K562 (cell line): ENCODE measurements at regions not wholly inside any gene's neighbourhood (a gene's known extent, or its start where the extent isn't known, plus 50 kb on each side); places are given as distances from the start of the nearest gene placed in this dataset.

Experiments
- ATAC-seq: fragments of 200-7000 bp; cut with Tn5 transposase; 3 replicates; pipeline ENCODE4 v1.9.1; 2020; ENCODE audit warnings: moderate library complexity
- BruUV-seq: library from RNA; stranded (reverse); fragments of 400-500 nt; replicated peaks from 2 replicates; lab custom pipeline; 2021; lab: Mats Ljungman, UMichigan
- CTCF ChIA-PET: fragments of 300-600 bp; formaldehyde crosslinking; extraction: SDS; loops from one replicate; lab custom pipeline; 2021; ENCODE audit warnings: low intra/inter-chr PET ratio; lab: Yijun Ruan, JAX
- POLR2A ChIA-PET: fragments of 300-600, 350-650 bp; sonication (Branson Sonifier 250); formaldehyde crosslinking; extraction: SDS; loops from one replicate; lab custom pipeline; 2021; ENCODE audit warnings: antibody characterized with exemption, inconsistent platforms; lab: Yijun Ruan, JAX
- DNase-seq, 4 experiments: peaks; one replicate each; pipeline versions ENCODE4 v3.0.0 to v3.0.0-alpha.2; 2011 to 2018; ENCODE audit warnings: low spot score in 3 of 4, mixed read lengths in 3 of 4; ENCODE audit errors: extremely low read depth in 1 of 4
- FAIRE-seq: peaks from 2 replicates; lab custom pipeline; 2011; peaks lifted over from hg19 to GRCh38; lab: Jason Lieb, UNC
- H2AFZ ChIP-seq: 2 replicates; pipeline ENCODE4 v1.6.0; 2011; ENCODE audit warnings: low read depth, low read length, control low read depth, inconsistent platforms
- H3K27ac ChIP-seq: fragments of 200-600 bp; 3 replicates; pipeline ENCODE4 v1.8.0; 2011; ENCODE audit warnings: low read depth, mild to moderate bottlenecking, control low read depth, inconsistent platforms, low read length, moderate library complexity, mixed read lengths; ENCODE audit errors: extremely low read depth
- H3K27me3 ChIP-seq, 2 experiments: fragments of 300-600 bp in 1 of 2; 2 replicates in 1 of 2; 3 replicates in 1 of 2; pipeline versions ENCODE4 v1.6.0 to v1.8.0; 2011; ENCODE audit warnings: inconsistent platforms in 2 of 2, low read length in 2 of 2, mild to moderate bottlenecking in 1 of 2, mixed read lengths in 1 of 2, moderate library complexity in 1 of 2; ENCODE audit not compliant: control insufficient read depth in 2 of 2, insufficient read depth in 2 of 2
- H3K36me3 ChIP-seq: fragments of 300-600 bp; 3 replicates; pipeline ENCODE4 v1.8.0; 2011; ENCODE audit warnings: mild to moderate bottlenecking, low read length, inconsistent platforms; ENCODE audit not compliant: control insufficient read depth, insufficient read depth
- H3K4me1 ChIP-seq, 2 experiments: fragments of 200-600 bp in 1 of 2; replicated peaks in 1 of 2; 2 replicates in 1 of 2; 3 replicates in 1 of 2; pipeline versions ENCODE4 v1.5.1 to v1.8.0; 2011; ENCODE audit warnings: inconsistent platforms in 2 of 2, low read length in 2 of 2, mild to moderate bottlenecking in 1 of 2, mixed read lengths in 1 of 2, moderate library complexity in 1 of 2; ENCODE audit not compliant: control insufficient read depth in 2 of 2, insufficient read depth in 2 of 2
- H3K4me2 ChIP-seq: 2 replicates; pipeline ENCODE4 v1.6.1; 2011; ENCODE audit warnings: low read length, control low read depth, inconsistent platforms, mixed read lengths; ENCODE audit not compliant: insufficient read depth
- H3K4me3 ChIP-seq: fragments of 200-600 bp; sonication (generic), shearing (Covaris generic); 2 replicates; pipeline ENCODE4 v1.5.1; 2016; ENCODE audit warnings: control low read depth, inconsistent platforms
- H3K79me2 ChIP-seq: fragments of 200-600 bp; 3 replicates; pipeline ENCODE4 v1.8.0; 2011; ENCODE audit warnings: low read length, inconsistent platforms; ENCODE audit not compliant: control insufficient read depth, insufficient read depth
- H3K9ac ChIP-seq, 2 experiments: 2 replicates each; pipeline versions ENCODE4 v1.6.0 to v1.6.1; 2011; ENCODE audit warnings: low read depth in 2 of 2, low read length in 2 of 2, control low read depth in 1 of 2, inconsistent platforms in 1 of 2, mild to moderate bottlenecking in 1 of 2, mixed read lengths in 1 of 2; ENCODE audit not compliant: insufficient read depth in 1 of 2
- H3K9me1 ChIP-seq: one replicate; pipeline ENCODE4 v1.6.0; 2011; ENCODE audit warnings: inconsistent platforms, mild to moderate bottlenecking, low read length, moderate library complexity; ENCODE audit not compliant: control insufficient read depth, insufficient read depth
- H3K9me3 ChIP-seq: replicated peaks from 2 replicates; pipeline ENCODE4 v1.5.1; 2011; ENCODE audit warnings: low read depth, low read length, inconsistent platforms; ENCODE audit not compliant: control insufficient read depth, insufficient read depth
- H4K20me1 ChIP-seq: replicated peaks from 2 replicates; pipeline ENCODE4 v1.6.1; 2011; ENCODE audit warnings: low read length, inconsistent platforms, mixed read lengths; ENCODE audit not compliant: control insufficient read depth, insufficient read depth
- CHCHD3 ChIP-seq: fragments of 250-450 bp; sonication (Bioruptor Pico); IDR thresholded peaks from 2 replicates; pipeline ENCODE4 v2.1.2; 2022; ENCODE audit warnings: mild to moderate bottlenecking
- IRF2 ChIP-seq: sonication (generic); formaldehyde crosslinking; IDR thresholded peaks from 2 replicates; pipeline ENCODE4 v1.8.1; 2022; ENCODE audit warnings: mild to moderate bottlenecking, missing genetic modification reagents
- JUNB ChIP-seq: fragments of 450-650 bp; formaldehyde crosslinking; conservative IDR thresholded peaks from 2 replicates; pipeline ENCODE4 v1.4.0; 2020; ENCODE audit warnings: mild to moderate bottlenecking
- PTRF ChIP-seq: fragments of 450-650 bp; IDR thresholded peaks from 2 replicates; pipeline ENCODE4 v1.6.1; 2016; ENCODE audit warnings: mild to moderate bottlenecking, missing genetic modification characterization, missing compliant biosample characterization
- U2AF1 ChIP-seq: fragments of 200-400 bp; formaldehyde crosslinking; optimal IDR thresholded peaks from 2 replicates; pipeline ENCODE3; 2017; ENCODE audit warnings: mild to moderate bottlenecking, low read depth, low read length, moderate library complexity
- ZNF146 ChIP-seq: IDR thresholded peaks from one replicate; pipeline ENCODE4 v1.6.1; 2018; ENCODE audit warnings: missing compliant biosample characterization; ENCODE audit not compliant: unreplicated experiment
- in situ Hi-C: fragments of 300-500 bp; cut with MboI; formaldehyde crosslinking; loops from 4 replicates; pipeline ENCODE4 v1.15.0; 2018; ENCODE audit warnings: inconsistent platforms, mixed read lengths
- intact Hi-C: fragments of 100-400 bp; cut with micrococcal nuclease; formaldehyde crosslinking; loops from 2 replicates; pipeline ENCODE4 v1.14.2; 2022
- TF ChIP-seq, protein P1 (sequence below): fragments of 450-650 bp; IDR thresholded peaks from 2 replicates; pipeline ENCODE4 v1.6.1; 2016; ENCODE audit warnings: mild to moderate bottlenecking, moderate library complexity
- TF ChIP-seq, protein P2 (sequence below): fragments of 250-450 bp; sonication (Bioruptor Pico); IDR thresholded peaks from 2 replicates; pipeline ENCODE4 v1.9.0; 2021; ENCODE audit warnings: mild to moderate bottlenecking, inconsistent platforms

DNA sequence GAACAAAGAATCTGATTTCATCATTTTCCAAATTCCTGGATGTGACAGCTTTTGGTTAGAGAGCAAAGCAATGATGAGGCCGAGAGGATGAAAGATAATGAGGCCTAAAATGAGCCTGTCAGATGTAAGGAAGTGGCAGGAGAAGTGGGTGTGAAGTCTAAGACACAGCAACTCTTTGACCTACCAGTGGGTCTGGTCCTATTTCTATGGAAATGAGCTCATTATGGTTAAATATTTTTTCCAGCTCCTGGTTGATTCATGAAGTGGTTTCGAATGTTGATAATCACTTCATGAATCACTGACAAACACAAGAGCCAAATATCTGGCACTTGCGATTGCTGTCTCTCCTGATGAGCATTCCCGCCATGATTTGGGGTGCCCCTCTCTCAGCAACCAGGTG lies 273.3 kb upstream of the CDH5 start (continued):
- no peak for TF ChIP-seq IRF2 (CRISPR knock-in tag)

DNA sequence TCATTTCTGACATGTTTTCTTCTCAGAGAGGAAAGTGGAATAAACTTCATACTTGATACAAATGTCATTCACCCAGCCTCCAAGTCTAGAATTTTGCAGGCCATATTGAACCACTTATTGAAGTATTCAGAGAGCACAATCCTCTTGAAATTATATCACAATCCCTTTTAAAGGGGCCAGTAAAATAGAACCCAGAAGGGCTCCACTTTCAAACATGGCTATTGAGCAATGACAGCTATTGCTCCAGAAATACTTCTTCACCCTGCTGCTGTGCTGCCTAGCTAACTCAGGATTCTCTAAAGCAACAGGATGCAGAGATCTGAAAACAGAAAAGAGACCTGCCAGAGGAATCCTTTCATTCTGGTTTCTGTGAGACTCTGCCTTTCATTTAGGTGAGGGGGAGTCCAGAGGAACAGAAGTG lies 275.0 kb upstream of the CDH5 start:
- no peak for ATAC-seq
- ChIA-PET CTCF (no interaction called here), POLR2A (no interaction called here)
- Histone ChIP-seq H3K27me3 (no peaks in the 10 kb centered on the region), H2AFZ (no peak overlapping the region), H4K20me1 (no peaks in the 10 kb centered on the region), H3K9me1 (no peaks in the 10 kb centered on the region), H3K36me3 (no peaks in the 10 kb centered on the region), H3K79me2 (no peaks in the 10 kb centered on the region), H3K27ac (no peak overlapping the region), H3K9ac (no peak overlapping the region), H3K4me2 (no peak overlapping the region), H3K4me1 (no peaks in the 10 kb centered on the region), H3K4me3 (no peak overlapping the region), H3K9me3 (no peaks in the 10 kb centered on the region)
- no peak for FAIRE-seq
- DNase-seq, result no peak
- intact Hi-C loops, result no loop called here
- in situ Hi-C loops, result no loop called here
- no TSS peak for BruUV-seq
- TF ChIP-seq CHCHD3 (CRISPR knock-in tag) (no peak), JUNB (no peak), PTRF (tag) (no peak), ZNF146 (CRISPR knock-in tag) (no peak), U2AF1 (no peak)
- TF ChIP-seq, protein P1, sequence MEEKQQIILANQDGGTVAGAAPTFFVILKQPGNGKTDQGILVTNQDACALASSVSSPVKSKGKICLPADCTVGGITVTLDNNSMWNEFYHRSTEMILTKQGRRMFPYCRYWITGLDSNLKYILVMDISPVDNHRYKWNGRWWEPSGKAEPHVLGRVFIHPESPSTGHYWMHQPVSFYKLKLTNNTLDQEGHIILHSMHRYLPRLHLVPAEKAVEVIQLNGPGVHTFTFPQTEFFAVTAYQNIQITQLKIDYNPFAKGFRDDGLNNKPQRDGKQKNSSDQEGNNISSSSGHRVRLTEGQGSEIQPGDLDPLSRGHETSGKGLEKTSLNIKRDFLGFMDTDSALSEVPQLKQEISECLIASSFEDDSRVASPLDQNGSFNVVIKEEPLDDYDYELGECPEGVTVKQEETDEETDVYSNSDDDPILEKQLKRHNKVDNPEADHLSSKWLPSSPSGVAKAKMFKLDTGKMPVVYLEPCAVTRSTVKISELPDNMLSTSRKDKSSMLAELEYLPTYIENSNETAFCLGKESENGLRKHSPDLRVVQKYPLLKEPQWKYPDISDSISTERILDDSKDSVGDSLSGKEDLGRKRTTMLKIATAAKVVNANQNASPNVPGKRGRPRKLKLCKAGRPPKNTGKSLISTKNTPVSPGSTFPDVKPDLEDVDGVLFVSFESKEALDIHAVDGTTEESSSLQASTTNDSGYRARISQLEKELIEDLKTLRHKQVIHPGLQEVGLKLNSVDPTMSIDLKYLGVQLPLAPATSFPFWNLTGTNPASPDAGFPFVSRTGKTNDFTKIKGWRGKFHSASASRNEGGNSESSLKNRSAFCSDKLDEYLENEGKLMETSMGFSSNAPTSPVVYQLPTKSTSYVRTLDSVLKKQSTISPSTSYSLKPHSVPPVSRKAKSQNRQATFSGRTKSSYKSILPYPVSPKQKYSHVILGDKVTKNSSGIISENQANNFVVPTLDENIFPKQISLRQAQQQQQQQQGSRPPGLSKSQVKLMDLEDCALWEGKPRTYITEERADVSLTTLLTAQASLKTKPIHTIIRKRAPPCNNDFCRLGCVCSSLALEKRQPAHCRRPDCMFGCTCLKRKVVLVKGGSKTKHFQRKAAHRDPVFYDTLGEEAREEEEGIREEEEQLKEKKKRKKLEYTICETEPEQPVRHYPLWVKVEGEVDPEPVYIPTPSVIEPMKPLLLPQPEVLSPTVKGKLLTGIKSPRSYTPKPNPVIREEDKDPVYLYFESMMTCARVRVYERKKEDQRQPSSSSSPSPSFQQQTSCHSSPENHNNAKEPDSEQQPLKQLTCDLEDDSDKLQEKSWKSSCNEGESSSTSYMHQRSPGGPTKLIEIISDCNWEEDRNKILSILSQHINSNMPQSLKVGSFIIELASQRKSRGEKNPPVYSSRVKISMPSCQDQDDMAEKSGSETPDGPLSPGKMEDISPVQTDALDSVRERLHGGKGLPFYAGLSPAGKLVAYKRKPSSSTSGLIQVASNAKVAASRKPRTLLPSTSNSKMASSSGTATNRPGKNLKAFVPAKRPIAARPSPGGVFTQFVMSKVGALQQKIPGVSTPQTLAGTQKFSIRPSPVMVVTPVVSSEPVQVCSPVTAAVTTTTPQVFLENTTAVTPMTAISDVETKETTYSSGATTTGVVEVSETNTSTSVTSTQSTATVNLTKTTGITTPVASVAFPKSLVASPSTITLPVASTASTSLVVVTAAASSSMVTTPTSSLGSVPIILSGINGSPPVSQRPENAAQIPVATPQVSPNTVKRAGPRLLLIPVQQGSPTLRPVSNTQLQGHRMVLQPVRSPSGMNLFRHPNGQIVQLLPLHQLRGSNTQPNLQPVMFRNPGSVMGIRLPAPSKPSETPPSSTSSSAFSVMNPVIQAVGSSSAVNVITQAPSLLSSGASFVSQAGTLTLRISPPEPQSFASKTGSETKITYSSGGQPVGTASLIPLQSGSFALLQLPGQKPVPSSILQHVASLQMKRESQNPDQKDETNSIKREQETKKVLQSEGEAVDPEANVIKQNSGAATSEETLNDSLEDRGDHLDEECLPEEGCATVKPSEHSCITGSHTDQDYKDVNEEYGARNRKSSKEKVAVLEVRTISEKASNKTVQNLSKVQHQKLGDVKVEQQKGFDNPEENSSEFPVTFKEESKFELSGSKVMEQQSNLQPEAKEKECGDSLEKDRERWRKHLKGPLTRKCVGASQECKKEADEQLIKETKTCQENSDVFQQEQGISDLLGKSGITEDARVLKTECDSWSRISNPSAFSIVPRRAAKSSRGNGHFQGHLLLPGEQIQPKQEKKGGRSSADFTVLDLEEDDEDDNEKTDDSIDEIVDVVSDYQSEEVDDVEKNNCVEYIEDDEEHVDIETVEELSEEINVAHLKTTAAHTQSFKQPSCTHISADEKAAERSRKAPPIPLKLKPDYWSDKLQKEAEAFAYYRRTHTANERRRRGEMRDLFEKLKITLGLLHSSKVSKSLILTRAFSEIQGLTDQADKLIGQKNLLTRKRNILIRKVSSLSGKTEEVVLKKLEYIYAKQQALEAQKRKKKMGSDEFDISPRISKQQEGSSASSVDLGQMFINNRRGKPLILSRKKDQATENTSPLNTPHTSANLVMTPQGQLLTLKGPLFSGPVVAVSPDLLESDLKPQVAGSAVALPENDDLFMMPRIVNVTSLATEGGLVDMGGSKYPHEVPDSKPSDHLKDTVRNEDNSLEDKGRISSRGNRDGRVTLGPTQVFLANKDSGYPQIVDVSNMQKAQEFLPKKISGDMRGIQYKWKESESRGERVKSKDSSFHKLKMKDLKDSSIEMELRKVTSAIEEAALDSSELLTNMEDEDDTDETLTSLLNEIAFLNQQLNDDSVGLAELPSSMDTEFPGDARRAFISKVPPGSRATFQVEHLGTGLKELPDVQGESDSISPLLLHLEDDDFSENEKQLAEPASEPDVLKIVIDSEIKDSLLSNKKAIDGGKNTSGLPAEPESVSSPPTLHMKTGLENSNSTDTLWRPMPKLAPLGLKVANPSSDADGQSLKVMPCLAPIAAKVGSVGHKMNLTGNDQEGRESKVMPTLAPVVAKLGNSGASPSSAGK, result no peak
- TF ChIP-seq, protein P2, sequence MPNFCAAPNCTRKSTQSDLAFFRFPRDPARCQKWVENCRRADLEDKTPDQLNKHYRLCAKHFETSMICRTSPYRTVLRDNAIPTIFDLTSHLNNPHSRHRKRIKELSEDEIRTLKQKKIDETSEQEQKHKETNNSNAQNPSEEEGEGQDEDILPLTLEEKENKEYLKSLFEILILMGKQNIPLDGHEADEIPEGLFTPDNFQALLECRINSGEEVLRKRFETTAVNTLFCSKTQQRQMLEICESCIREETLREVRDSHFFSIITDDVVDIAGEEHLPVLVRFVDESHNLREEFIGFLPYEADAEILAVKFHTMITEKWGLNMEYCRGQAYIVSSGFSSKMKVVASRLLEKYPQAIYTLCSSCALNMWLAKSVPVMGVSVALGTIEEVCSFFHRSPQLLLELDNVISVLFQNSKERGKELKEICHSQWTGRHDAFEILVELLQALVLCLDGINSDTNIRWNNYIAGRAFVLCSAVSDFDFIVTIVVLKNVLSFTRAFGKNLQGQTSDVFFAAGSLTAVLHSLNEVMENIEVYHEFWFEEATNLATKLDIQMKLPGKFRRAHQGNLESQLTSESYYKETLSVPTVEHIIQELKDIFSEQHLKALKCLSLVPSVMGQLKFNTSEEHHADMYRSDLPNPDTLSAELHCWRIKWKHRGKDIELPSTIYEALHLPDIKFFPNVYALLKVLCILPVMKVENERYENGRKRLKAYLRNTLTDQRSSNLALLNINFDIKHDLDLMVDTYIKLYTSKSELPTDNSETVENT (CRISPR knock-in tag), result no peak
